Lower leg skin (tissue), 3 donors: ENCODE measurements at regions not wholly inside any gene's neighbourhood (a gene's known extent, or its start where the extent isn't known, plus 50 kb on each side); places are given as distances from the start of the nearest gene placed in this dataset.

Experiments used
- CTCF ChIP-seq, 3 donors: fragments of 450-650 bp; IDR thresholded peaks; one replicate each; pipeline ENCODE4 v1.5.1; 2016; ENCODE audit warnings: antibody characterized with exemption in 3 of 3, mild to moderate bottlenecking in 3 of 3, moderate library complexity in 2 of 3
- POLR2A ChIP-seq, 2 donors: fragments of 450-650 bp; IDR thresholded peaks; one replicate each; pipeline ENCODE4 v1.6.1; 2016 to 2017; ENCODE audit warnings: antibody characterized with exemption in 2 of 2, mild to moderate bottlenecking in 1 of 2, moderate library complexity in 1 of 2

DNA sequence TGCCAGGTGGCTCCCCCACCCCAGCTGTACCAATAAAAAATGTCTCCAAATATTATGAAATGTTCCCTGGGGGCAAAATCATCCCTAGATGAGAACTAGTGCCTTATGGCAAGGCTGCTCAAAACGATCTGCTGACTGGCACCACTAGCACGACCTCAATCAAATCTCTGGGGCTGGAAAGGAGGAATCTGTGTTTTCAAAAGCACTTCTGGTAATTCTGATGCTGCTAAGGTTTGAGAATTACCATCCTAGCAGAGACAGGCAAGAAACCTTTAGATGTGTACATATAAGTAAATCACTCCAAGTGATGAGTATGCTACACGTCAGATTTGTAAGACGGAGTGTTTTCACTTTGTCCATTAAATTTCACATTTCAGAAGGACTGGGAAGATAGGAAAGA, 360.1 kb upstream of the THRB start:
- TF ChIP-seq CTCF (IDR thresholded peaks at IDR 0.05) (no peak), POLR2A (IDR thresholded peaks at IDR 0.05) (no peak)
